Uterus (tissue), 2 donors: ENCODE measurements at regions not wholly inside any gene's neighbourhood (a gene's known extent, or its start where the extent isn't known, plus 50 kb on each side); places are given as distances from the start of the nearest gene placed in this dataset.

Experiments
- POLR2A ChIP-seq, 2 donors: fragments of 450-650 bp; IDR thresholded peaks; one replicate each; pipeline ENCODE4 v1.6.1; 2016; ENCODE audit warnings: antibody characterized with exemption in 2 of 2, mild to moderate bottlenecking in 1 of 2, moderate library complexity in 1 of 2
- TF ChIP-seq, protein P1 (sequence below), 4 experiments: fragments of 200-600 bp in 2 of 4; fragments of 450-650 bp in 2 of 4; sonication (generic) in 2 of 4; IDR thresholded peaks; one replicate each; pipeline ENCODE4 v1.5.1; 2016 to 2019; ENCODE audit warnings: antibody characterized with exemption in 4 of 4, mild to moderate bottlenecking in 2 of 4, moderate library complexity in 1 of 4

DNA sequence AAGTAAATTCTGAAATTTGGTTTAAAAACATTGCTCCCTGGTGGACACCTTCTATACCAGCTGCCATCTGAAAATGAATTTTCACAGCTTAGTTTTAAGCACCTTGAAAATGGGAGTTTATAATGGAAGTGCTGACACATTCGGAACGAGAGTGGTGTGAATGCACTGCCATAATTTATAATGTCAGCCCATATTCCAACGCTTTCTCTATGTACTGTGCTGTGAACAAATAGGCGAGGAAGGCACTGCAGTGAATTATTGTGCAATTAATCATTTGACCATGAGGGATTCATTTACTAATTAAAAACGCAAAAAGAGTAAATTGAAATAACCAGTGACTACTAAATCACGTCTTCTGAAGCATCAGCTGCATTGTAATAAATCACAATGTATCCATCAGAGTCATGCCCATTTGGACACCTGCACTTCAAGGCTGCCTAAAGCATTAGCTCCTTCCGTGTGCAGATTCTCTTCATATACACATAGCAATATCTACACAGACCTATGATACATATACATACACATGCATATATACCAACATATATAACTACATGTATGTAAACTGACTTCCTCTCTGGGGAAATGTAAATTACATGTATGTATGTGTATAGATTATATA lies 699.8 kb downstream of the GALR1 start:
- no peak for TF ChIP-seq POLR2A (IDR thresholded peaks at IDR 0.05)
- TF ChIP-seq, protein P1, sequence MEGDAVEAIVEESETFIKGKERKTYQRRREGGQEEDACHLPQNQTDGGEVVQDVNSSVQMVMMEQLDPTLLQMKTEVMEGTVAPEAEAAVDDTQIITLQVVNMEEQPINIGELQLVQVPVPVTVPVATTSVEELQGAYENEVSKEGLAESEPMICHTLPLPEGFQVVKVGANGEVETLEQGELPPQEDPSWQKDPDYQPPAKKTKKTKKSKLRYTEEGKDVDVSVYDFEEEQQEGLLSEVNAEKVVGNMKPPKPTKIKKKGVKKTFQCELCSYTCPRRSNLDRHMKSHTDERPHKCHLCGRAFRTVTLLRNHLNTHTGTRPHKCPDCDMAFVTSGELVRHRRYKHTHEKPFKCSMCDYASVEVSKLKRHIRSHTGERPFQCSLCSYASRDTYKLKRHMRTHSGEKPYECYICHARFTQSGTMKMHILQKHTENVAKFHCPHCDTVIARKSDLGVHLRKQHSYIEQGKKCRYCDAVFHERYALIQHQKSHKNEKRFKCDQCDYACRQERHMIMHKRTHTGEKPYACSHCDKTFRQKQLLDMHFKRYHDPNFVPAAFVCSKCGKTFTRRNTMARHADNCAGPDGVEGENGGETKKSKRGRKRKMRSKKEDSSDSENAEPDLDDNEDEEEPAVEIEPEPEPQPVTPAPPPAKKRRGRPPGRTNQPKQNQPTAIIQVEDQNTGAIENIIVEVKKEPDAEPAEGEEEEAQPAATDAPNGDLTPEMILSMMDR (IDR thresholded peaks at IDR 0.05) = no peak
